ENCODE measurements at regions not wholly inside any gene's neighbourhood (a gene's known extent, or its start where the extent isn't known, plus 50 kb on each side); places are given as distances from the start of the nearest gene placed in this dataset.
"Not testable (repeated sequence)": the region's sequence is repeated elsewhere in the genome, so short reads cannot be mapped to it uniquely, and the experiment has no call there.

GRCh38 chr12:87597114-87597513 is 432.1 kb downstream of the C12orf50 start:
- Histone ChIP-seq H3K4me3 (ENCODE audit: insufficient read depth, low read depth, low read length) (no peak overlapping the region), H3K4me1 (ENCODE audit: control insufficient read depth, insufficient read depth, low read length) (no peaks in the 10 kb centered on the region), H3K36me3 (ENCODE audit: control insufficient read depth, insufficient read depth, low read length) (no peaks in the 10 kb centered on the region), H3K27ac (ENCODE audit: insufficient read depth, low read depth, low read length, poor library complexity, severe bottlenecking) (no peak overlapping the region), H3K27me3 (ENCODE audit: control insufficient read depth, insufficient read depth, low read length, poor library complexity, severe bottlenecking) (no peaks in the 10 kb centered on the region), H3K9me3 (ENCODE audit: control insufficient read depth, low read length) (no peaks in the 10 kb centered on the region)
- 85 to 90% methylated on average over 3 of the region's 3 CpGs for WGBS, 2 experiments

- no peaks in the 10 kb centered on the region for H3K9me3 ChIP-seq (ENCODE audit: control insufficient read depth, low read length)
- H3K27me3 ChIP-seq (ENCODE audit: control insufficient read depth, insufficient read depth, low read length, poor library complexity, severe bottlenecking): no peaks in the 10 kb centered on the region
- no peak overlapping the region for H3K27ac ChIP-seq (ENCODE audit: insufficient read depth, low read depth, low read length, poor library complexity, severe bottlenecking)
- H3K4me3 ChIP-seq (ENCODE audit: insufficient read depth, low read depth, low read length): no peak overlapping the region
- H3K4me1 ChIP-seq (ENCODE audit: control insufficient read depth, insufficient read depth, low read length): no peaks in the 10 kb centered on the region
- WGBS, 2 experiments: 85 to 95% methylated on average over 1 of the region's 1 CpG
- H3K36me3 ChIP-seq (ENCODE audit: control insufficient read depth, insufficient read depth, low read length): no peaks in the 10 kb centered on the region
These were observed 432.6 kb downstream of the C12orf50 start for GRCh38 chr12:87596636-87597035.

- Histone ChIP-seq H3K4me3 (ENCODE audit: insufficient read depth, low read depth, low read length) (no peak overlapping the region), H3K36me3 (ENCODE audit: control insufficient read depth, insufficient read depth, low read length) (no peaks in the 10 kb centered on the region), H3K9me3 (ENCODE audit: control insufficient read depth, low read length) (no peaks in the 10 kb centered on the region), H3K4me1 (ENCODE audit: control insufficient read depth, insufficient read depth, low read length) (no peaks in the 10 kb centered on the region), H3K27ac (ENCODE audit: insufficient read depth, low read depth, low read length, poor library complexity, severe bottlenecking) (no peak overlapping the region), H3K27me3 (ENCODE audit: control insufficient read depth, insufficient read depth, low read length, poor library complexity, severe bottlenecking) (no peaks in the 10 kb centered on the region)
- 97 to 98% methylated on average over 4 to 5 of the region's 5 CpGs for WGBS, 2 experiments
These were observed 433.1 kb downstream of the C12orf50 start for GRCh38 chr12:87596134-87596533.

DNA sequence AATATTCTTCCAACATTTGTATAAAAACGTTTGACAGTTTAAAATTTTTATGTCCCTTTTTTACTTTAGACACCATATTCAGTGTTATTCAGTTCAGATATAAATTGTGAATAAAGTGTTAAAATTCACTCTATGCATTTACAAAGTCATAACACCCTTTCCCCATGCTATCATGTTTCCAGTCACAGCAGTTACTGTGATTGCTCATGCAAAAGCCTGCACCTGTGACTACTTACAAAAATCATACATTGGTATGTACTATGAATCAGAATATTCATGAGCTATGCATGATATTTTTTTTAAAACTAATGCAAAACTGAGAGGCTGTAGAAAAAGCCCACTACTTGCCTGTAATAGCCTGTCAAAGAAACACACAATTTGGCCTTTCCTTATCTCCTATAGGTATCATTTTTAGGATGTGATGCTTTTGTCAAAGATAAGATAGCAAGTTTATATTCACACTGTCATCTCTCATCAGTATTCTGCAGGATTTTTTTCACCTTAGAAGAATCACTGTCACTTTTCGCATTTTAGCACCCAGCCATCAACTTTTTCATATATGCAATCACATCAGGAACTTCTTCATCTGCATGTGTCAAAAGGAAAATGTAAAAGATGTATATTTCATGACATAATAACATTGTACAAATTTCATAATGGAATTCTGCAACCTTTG is 443.2 kb downstream of the C12orf50 start:
- WGBS, 2 experiments: 83 to 100% methylated on average over 1 to 2 of the region's 2 CpGs
- Histone ChIP-seq H3K4me1 (ENCODE audit: control insufficient read depth, insufficient read depth, low read length) (no peaks in the 10 kb centered on the region), H3K36me3 (ENCODE audit: control insufficient read depth, insufficient read depth, low read length) (no peaks in the 10 kb centered on the region), H3K9me3 (ENCODE audit: control insufficient read depth, low read length) (no peaks in the 10 kb centered on the region), H3K27ac (ENCODE audit: insufficient read depth, low read depth, low read length, poor library complexity, severe bottlenecking) (no peak overlapping the region), H3K27me3 (ENCODE audit: control insufficient read depth, insufficient read depth, low read length, poor library complexity, severe bottlenecking) (no peaks in the 10 kb centered on the region), H3K4me3 (ENCODE audit: insufficient read depth, low read depth, low read length) (no peak overlapping the region)

- H3K4me1 ChIP-seq (ENCODE audit: control insufficient read depth, insufficient read depth, low read length); H3K27me3 ChIP-seq (ENCODE audit: control insufficient read depth, insufficient read depth, low read length, poor library complexity, severe bottlenecking); H3K4me3 ChIP-seq (ENCODE audit: insufficient read depth, low read depth, low read length); H3K27ac ChIP-seq (ENCODE audit: insufficient read depth, low read depth, low read length, poor library complexity, severe bottlenecking); H3K36me3 ChIP-seq (ENCODE audit: control insufficient read depth, insufficient read depth, low read length); H3K9me3 ChIP-seq (ENCODE audit: control insufficient read depth, low read length): not testable (repeated sequence)
- 98 to 100% methylated on average over 1 to 4 of the region's 4 CpGs for WGBS, 2 experiments
These were observed 450.1 kb downstream of the C12orf50 start for GRCh38 chr12:87579091-87579490.

DNA sequence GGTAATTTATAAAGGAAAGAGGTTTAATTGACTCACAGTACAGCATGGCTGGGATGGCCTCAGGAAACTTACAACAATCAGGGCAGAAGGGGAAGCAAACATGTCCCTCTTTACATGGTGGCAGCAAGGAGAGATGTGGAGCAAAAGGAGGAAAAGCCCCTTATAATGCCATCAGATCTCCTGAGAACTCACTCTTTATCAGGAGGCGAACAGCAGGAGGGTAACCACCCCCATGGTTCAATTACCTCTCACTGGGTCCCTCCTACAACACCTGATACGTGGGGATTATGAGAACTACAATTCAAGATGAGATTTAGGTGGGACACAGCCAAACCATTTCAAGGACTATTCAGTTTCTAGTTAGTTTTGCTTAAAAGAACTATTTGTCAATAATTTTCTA is 453.3 kb downstream of the C12orf50 start:
- Histone ChIP-seq H3K4me3 (ENCODE audit: insufficient read depth, low read depth, low read length) (no peak overlapping the region), H3K36me3 (ENCODE audit: control insufficient read depth, insufficient read depth, low read length) (no peaks in the 10 kb centered on the region), H3K27ac (ENCODE audit: insufficient read depth, low read depth, low read length, poor library complexity, severe bottlenecking) (no peak overlapping the region), H3K9me3 (ENCODE audit: control insufficient read depth, low read length) (no peaks in the 10 kb centered on the region), H3K4me1 (ENCODE audit: control insufficient read depth, insufficient read depth, low read length) (no peaks in the 10 kb centered on the region), H3K27me3 (ENCODE audit: control insufficient read depth, insufficient read depth, low read length, poor library complexity, severe bottlenecking) (no peaks in the 10 kb centered on the region)
- WGBS, 2 experiments: 40 to 53% methylated on average over 1 to 2 of the region's 2 CpGs

DNA sequence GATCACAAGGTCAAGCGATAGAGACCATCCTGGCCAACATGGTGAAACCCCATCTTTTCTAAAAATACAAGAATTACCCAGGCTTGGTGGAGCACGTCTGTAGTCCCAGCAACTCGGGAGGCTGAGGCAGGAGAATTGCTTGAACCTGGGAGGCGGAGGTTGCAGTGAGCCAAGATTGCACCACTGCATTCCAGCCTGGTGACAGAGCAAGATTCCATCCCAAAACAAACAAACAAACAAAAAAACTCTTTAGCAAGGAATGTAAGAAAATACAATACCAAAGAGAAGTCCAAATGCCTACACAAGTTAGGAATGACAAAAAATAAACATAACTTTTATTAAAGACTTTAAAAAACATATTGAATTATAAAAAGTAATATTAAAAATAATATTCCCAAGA is 462.3 kb downstream of the C12orf50 start:
- H3K4me1 ChIP-seq (ENCODE audit: control insufficient read depth, insufficient read depth, low read length); H3K27ac ChIP-seq (ENCODE audit: insufficient read depth, low read depth, low read length, poor library complexity, severe bottlenecking); H3K36me3 ChIP-seq (ENCODE audit: control insufficient read depth, insufficient read depth, low read length); H3K4me3 ChIP-seq (ENCODE audit: insufficient read depth, low read depth, low read length); H3K9me3 ChIP-seq (ENCODE audit: control insufficient read depth, low read length); H3K27me3 ChIP-seq (ENCODE audit: control insufficient read depth, insufficient read depth, low read length, poor library complexity, severe bottlenecking): not testable (repeated sequence)
- WGBS, 2 experiments: 90 to 91% methylated on average over 4 of the region's 4 CpGs

GRCh38 chr12:87556985-87557384 is 472.2 kb downstream of the C12orf50 start:
- Histone ChIP-seq H3K36me3 (ENCODE audit: control insufficient read depth, insufficient read depth, low read length) (no peaks in the 10 kb centered on the region), H3K4me1 (ENCODE audit: control insufficient read depth, insufficient read depth, low read length) (no peaks in the 10 kb centered on the region), H3K4me3 (ENCODE audit: insufficient read depth, low read depth, low read length) (no peak overlapping the region), H3K27ac (ENCODE audit: insufficient read depth, low read depth, low read length, poor library complexity, severe bottlenecking) (no peak overlapping the region), H3K27me3 (ENCODE audit: control insufficient read depth, insufficient read depth, low read length, poor library complexity, severe bottlenecking) (no peaks in the 10 kb centered on the region), H3K9me3 (ENCODE audit: control insufficient read depth, low read length) (no peaks in the 10 kb centered on the region)
- WGBS, 2 experiments: 97 to 100% methylated on average over 5 of the region's 5 CpGs

GRCh38 chr12:87531213-87531612 is 498.0 kb downstream of the C12orf50 start:
- not testable (repeated sequence) for H3K27me3 ChIP-seq (ENCODE audit: control insufficient read depth, insufficient read depth, low read length, poor library complexity, severe bottlenecking); H3K4me1 ChIP-seq (ENCODE audit: control insufficient read depth, insufficient read depth, low read length); H3K9me3 ChIP-seq (ENCODE audit: control insufficient read depth, low read length); H3K36me3 ChIP-seq (ENCODE audit: control insufficient read depth, insufficient read depth, low read length); H3K27ac ChIP-seq (ENCODE audit: insufficient read depth, low read depth, low read length, poor library complexity, severe bottlenecking); H3K4me3 ChIP-seq (ENCODE audit: insufficient read depth, low read depth, low read length)
- WGBS, 2 experiments: 91 to 94% methylated on average over 5 of the region's 5 CpGs

DNA sequence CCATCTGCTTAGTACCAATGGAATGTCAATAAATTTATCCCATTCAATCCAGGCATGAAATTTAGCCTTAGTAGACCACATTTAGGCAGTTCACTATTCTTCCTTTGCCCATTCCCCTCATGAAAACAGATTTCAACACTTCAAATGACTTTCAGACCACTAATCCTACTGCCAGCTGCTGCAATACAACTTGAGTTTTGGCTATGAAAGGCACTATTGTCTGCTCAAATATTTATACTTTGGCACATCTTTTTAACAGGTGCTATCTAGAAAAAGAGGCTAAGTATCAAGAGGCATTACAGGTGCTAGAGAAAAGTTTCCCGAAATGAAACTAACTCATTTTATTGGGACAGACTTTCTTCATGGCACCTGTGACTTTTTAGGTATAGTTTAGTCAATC is 499.8 kb downstream of the C12orf50 start:
- Histone ChIP-seq H3K36me3 (ENCODE audit: control insufficient read depth, insufficient read depth, low read length) (no peaks in the 10 kb centered on the region), H3K4me3 (ENCODE audit: insufficient read depth, low read depth, low read length) (no peak overlapping the region), H3K4me1 (ENCODE audit: control insufficient read depth, insufficient read depth, low read length) (no peaks in the 10 kb centered on the region), H3K27ac (ENCODE audit: insufficient read depth, low read depth, low read length, poor library complexity, severe bottlenecking) (no peak overlapping the region), H3K27me3 (ENCODE audit: control insufficient read depth, insufficient read depth, low read length, poor library complexity, severe bottlenecking) (no peaks in the 10 kb centered on the region), H3K9me3 (ENCODE audit: control insufficient read depth, low read length) (no peaks in the 10 kb centered on the region)
- WGBS, 2 experiments: 97 to 100% methylated on average over 1 of the region's 1 CpG

DNA sequence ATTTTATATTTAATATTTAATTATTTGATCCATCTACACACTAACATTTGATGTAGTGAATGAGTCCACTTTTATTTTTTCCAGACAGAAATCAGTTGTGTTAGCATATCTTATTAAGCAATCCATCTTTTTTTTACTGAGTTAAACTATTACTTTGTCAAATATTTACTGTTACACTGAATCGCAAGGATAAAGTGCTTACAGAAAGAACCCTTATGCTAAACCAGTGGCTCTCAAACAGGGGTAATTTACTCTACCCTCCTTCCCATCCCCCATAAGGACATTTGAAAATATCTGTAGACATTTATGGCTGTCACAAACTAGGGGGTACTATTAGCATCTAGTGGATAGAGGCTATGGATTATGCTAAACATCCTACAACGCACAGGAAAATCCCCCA is 508.2 kb downstream of the C12orf50 start:
- Histone ChIP-seq H3K4me3 (ENCODE audit: insufficient read depth, low read depth, low read length) (no peak overlapping the region), H3K36me3 (ENCODE audit: control insufficient read depth, insufficient read depth, low read length) (no peaks in the 10 kb centered on the region), H3K9me3 (ENCODE audit: control insufficient read depth, low read length) (no peaks in the 10 kb centered on the region), H3K4me1 (ENCODE audit: control insufficient read depth, insufficient read depth, low read length) (no peaks in the 10 kb centered on the region), H3K27ac (ENCODE audit: insufficient read depth, low read depth, low read length, poor library complexity, severe bottlenecking) (no peak overlapping the region), H3K27me3 (ENCODE audit: control insufficient read depth, insufficient read depth, low read length, poor library complexity, severe bottlenecking) (no peaks in the 10 kb centered on the region)
- WGBS, 2 experiments: 89 to 100% methylated on average over 1 to 2 of the region's 2 CpGs

Data from ectodermal cell (in vitro differentiated cells).